Stomach (tissue), 4 donors: ENCODE measurements at regions not wholly inside any gene's neighbourhood (a gene's known extent, or its start where the extent isn't known, plus 50 kb on each side); places are given as distances from the start of the nearest gene placed in this dataset.
"Not testable (repeated sequence)": the region's sequence is repeated elsewhere in the genome, so short reads cannot be mapped to it uniquely, and the experiment has no call there.

Experiments used
- EP300 ChIP-seq: sonication (generic); formaldehyde crosslinking; IDR thresholded peaks from one replicate; pipeline ENCODE4 v1.6.1; 2017; ENCODE audit warnings: antibody characterized with exemption
- POLR2A ChIP-seq, 4 donors: fragments of 450-650 bp; IDR thresholded peaks; one replicate each; pipeline ENCODE4 v1.6.1; 2016; ENCODE audit warnings: antibody characterized with exemption in 4 of 4, control low read depth in 2 of 4, mild to moderate bottlenecking in 1 of 4, moderate library complexity in 1 of 4

DNA sequence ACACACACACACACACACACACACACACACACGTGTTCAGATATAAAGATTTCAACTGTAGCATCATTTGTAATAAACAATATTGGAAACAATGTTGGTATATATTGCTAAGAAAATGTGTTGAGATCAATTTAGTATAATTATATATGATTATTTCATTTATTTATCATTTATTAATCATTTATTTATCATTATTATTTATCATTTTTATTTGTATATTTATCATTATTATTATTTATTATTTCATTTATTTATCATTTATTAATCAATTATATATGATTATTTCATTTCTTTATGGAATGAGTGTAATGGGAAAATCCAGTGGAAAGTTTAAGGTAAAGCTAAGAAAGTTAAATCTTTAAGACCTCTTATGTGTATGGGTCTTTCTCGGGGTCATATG, 1223.4 kb upstream of the PCDH10 start:
- TF ChIP-seq POLR2A (IDR thresholded peaks at IDR 0.05); EP300: not testable (repeated sequence)
